Hepatocyte (in vitro differentiated cells): ENCODE measurements at regions not wholly inside any gene's neighbourhood (a gene's known extent, or its start where the extent isn't known, plus 50 kb on each side); places are given as distances from the start of the nearest gene placed in this dataset.

Experiments
- DNase-seq: peaks from one replicate; pipeline ENCODE4 v3.0.0-alpha.2; 2016; ENCODE audit warnings: low spot score
- H2AFZ ChIP-seq: fragments of 200-600 bp; sonication (generic); 2 replicates; pipeline ENCODE4 v1.6.0; 2016; ENCODE audit warnings: antibody characterized with exemption, mild to moderate bottlenecking
- H3K27ac ChIP-seq: fragments of 200-600 bp; sonication (generic); 2 replicates; pipeline ENCODE4 v1.5.1; 2016; ENCODE audit warnings: mild to moderate bottlenecking
- H3K27me3 ChIP-seq: fragments of 200-600 bp; sonication (generic); 2 replicates; pipeline ENCODE4 v1.6.1; 2016
- H3K36me3 ChIP-seq: fragments of 200-600 bp; sonication (generic); replicated peaks from 2 replicates; pipeline ENCODE4 v1.5.1; 2016; ENCODE audit warnings: low read depth; ENCODE audit not compliant: insufficient read depth
- H3K4me1 ChIP-seq: fragments of 200-600 bp; sonication (generic); 2 replicates; pipeline ENCODE4 v1.5.1; 2016; ENCODE audit warnings: mild to moderate bottlenecking, moderate library complexity; ENCODE audit not compliant: insufficient read depth
- H3K4me2 ChIP-seq: fragments of 200-600 bp; sonication (generic); 2 replicates; pipeline ENCODE4 v1.6.0; 2016
- H3K4me3 ChIP-seq: fragments of 200-600 bp; sonication (generic); 2 replicates; pipeline ENCODE4 v1.5.1; 2016; ENCODE audit warnings: mild to moderate bottlenecking
- H3K79me2 ChIP-seq: fragments of 200-600 bp; sonication (generic); 2 replicates; pipeline ENCODE4 v1.6.0; 2017; ENCODE audit warnings: mild to moderate bottlenecking
- H3K9me2 ChIP-seq: fragments of 200-600 bp; sonication (generic); replicated peaks from 2 replicates; pipeline ENCODE4 v1.6.0; 2017; ENCODE audit warnings: mild to moderate bottlenecking; ENCODE audit not compliant: insufficient read depth
- H3K9me3 ChIP-seq: fragments of 200-600 bp; sonication (generic); 2 replicates; pipeline ENCODE4 v1.5.1; 2016; ENCODE audit warnings: low read depth, mild to moderate bottlenecking
- H4K20me1 ChIP-seq: fragments of 200-600 bp; sonication (generic); 2 replicates; pipeline ENCODE4 v1.6.0; 2016; ENCODE audit warnings: mild to moderate bottlenecking; ENCODE audit not compliant: insufficient read depth, poor library complexity, severe bottlenecking
- EZH2 ChIP-seq: fragments of 200-600 bp; sonication (generic); IDR thresholded peaks from 2 replicates; pipeline ENCODE4 v1.6.1; 2016; ENCODE audit warnings: antibody characterized with exemption, mild to moderate bottlenecking, borderline replicate concordance
- EZH2phosphoT487 ChIP-seq: fragments of 200-600 bp; sonication (generic); IDR thresholded peaks from one replicate; pipeline ENCODE4 v1.6.1; 2018; ENCODE audit warnings: antibody characterized with exemption, mild to moderate bottlenecking, low read depth, moderate library complexity; ENCODE audit not compliant: unreplicated experiment, severe bottlenecking
- WGBS: methylation state at CpG from one replicate; pipeline ENCODE4 v1.1.6; 2016; ENCODE audit warnings: low lambda C conversion rate; ENCODE audit errors: missing lambda C conversion rate; 5-methylcytosine and 5-hydroxymethylcytosine counted together
- TF ChIP-seq, protein P1 (sequence below): fragments of 200-600 bp; sonication (generic); IDR thresholded peaks from 2 replicates; pipeline ENCODE4 v1.5.1; 2016; ENCODE audit warnings: antibody characterized with exemption, mild to moderate bottlenecking; ENCODE audit not compliant: poor library complexity

DNA sequence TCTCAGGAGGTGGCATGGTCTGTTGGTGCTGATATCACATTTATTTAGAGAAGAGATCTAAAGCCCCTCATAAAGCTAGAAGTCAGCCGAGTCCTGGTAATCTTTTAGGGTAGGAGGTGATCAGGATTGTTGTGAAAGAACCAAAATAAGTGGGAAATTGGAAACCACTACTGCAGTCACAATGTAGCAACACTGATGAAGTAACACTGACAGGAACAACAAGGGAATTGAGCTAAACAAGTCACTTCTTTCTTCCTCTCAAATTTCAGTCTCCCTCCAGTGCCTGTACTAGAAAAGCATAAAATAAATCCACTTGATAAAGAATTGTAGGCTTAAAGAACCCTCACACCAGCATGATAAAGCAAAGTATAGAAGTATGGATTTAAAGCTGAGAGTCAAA lies 1509.0 kb downstream of the GRIK2 start:
- no peaks in the 10 kb centered on the region for H3K36me3 ChIP-seq
- no peaks in the 10 kb centered on the region for H3K27me3 ChIP-seq
- no peak for DNase-seq
- H4K20me1 ChIP-seq, result no peaks in the 10 kb centered on the region
- WGBS, result 43% methylated on average over 1 of the region's 1 CpG
- no peak overlapping the region for H3K4me3 ChIP-seq
- no peaks in the 10 kb centered on the region for H3K9me2 ChIP-seq
- H3K79me2 ChIP-seq, result no peaks in the 10 kb centered on the region
- H3K9me3 ChIP-seq, result no peaks in the 10 kb centered on the region
- no peak overlapping the region for H3K4me2 ChIP-seq
- H3K27ac ChIP-seq, result no peak overlapping the region
- TF ChIP-seq, protein P1, sequence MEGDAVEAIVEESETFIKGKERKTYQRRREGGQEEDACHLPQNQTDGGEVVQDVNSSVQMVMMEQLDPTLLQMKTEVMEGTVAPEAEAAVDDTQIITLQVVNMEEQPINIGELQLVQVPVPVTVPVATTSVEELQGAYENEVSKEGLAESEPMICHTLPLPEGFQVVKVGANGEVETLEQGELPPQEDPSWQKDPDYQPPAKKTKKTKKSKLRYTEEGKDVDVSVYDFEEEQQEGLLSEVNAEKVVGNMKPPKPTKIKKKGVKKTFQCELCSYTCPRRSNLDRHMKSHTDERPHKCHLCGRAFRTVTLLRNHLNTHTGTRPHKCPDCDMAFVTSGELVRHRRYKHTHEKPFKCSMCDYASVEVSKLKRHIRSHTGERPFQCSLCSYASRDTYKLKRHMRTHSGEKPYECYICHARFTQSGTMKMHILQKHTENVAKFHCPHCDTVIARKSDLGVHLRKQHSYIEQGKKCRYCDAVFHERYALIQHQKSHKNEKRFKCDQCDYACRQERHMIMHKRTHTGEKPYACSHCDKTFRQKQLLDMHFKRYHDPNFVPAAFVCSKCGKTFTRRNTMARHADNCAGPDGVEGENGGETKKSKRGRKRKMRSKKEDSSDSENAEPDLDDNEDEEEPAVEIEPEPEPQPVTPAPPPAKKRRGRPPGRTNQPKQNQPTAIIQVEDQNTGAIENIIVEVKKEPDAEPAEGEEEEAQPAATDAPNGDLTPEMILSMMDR, result no peak
- TF ChIP-seq EZH2 (no peak), EZH2phosphoT487 (no peak)
- no peaks in the 10 kb centered on the region for H3K4me1 ChIP-seq
- H2AFZ ChIP-seq, result no peak overlapping the region

DNA sequence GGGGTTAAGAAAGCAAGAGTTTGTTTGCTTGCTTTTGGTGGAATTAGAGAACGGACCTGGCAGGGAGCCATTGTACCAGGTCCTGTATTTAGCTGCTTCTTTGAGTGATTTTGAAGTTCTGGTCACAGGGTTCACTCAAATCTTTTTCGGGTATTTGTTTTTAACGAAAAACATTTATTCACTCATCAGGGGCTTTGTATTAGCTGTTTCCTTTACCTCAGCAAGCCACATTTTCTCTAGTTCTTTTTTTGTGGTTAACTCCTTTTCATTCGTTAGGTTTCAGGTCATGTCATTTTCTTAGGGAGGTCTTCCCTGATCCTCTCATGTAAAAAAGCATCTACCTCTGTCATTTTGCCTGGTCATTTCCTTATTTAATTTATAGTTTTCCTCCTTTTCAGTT lies 1502.2 kb downstream of the GRIK2 start:
- Histone ChIP-seq H3K27me3 (no peaks in the 10 kb centered on the region), H4K20me1 (no peaks in the 10 kb centered on the region), H3K79me2 (no peaks in the 10 kb centered on the region), H3K4me3 (no peak overlapping the region), H3K9me3 (no peaks in the 10 kb centered on the region), H2AFZ (no peak overlapping the region), H3K27ac (no peak overlapping the region), H3K36me3 (no peaks in the 10 kb centered on the region), H3K4me1 (no peaks in the 10 kb centered on the region), H3K9me2 (no peaks in the 10 kb centered on the region), H3K4me2 (no peak overlapping the region)
- WGBS, result 78% methylated on average over 4 of the region's 4 CpGs
- TF ChIP-seq EZH2 (no peak), EZH2phosphoT487 (no peak)
- TF ChIP-seq, protein P1, result no peak
- DNase-seq, result no peak

DNA sequence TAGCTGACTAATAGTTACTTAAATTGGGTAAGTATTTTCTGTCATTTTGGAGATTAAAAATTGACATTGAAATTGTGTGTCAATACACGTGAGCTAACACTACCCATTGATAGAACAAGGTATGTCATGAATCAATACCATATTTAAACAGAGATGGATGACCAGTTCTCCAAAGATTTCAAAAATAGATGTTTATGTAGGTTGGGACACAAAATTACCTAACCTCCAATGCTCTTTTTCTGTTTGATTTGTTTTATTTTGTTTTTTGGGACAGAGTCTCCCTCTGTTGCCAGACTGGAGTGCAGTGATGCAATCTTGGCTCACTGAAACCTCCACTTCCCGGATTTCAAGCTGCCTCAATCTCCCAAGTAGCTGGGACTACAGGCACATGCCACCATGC lies 1491.7 kb downstream of the GRIK2 start:
- Histone ChIP-seq H3K4me3 (no peak overlapping the region), H3K27me3 (no peaks in the 10 kb centered on the region), H2AFZ (no peak overlapping the region), H3K9me3 (no peaks in the 10 kb centered on the region), H3K79me2 (no peaks in the 10 kb centered on the region), H3K27ac (no peak overlapping the region), H3K4me1 (no peaks in the 10 kb centered on the region), H4K20me1 (no peaks in the 10 kb centered on the region), H3K4me2 (no peak overlapping the region), H3K36me3 (no peaks in the 10 kb centered on the region), H3K9me2 (no peaks in the 10 kb centered on the region)
- no peak for DNase-seq
- 87% methylated on average over 2 of the region's 2 CpGs for WGBS
- TF ChIP-seq EZH2 (no peak), EZH2phosphoT487 (no peak)
- TF ChIP-seq, protein P1, result no peak
